Neural cell (in vitro differentiated cells): ENCODE measurements at regions not wholly inside any gene's neighbourhood (a gene's known extent, or its start where the extent isn't known, plus 50 kb on each side); places are given as distances from the start of the nearest gene placed in this dataset.

Source experiments
- H2AFZ ChIP-seq: fragments of 200-600, 300-800 bp; sonication (generic), shearing (Covaris generic); 2 replicates; pipeline ENCODE4 v1.6.0; 2014; ENCODE audit warnings: low read depth, mild to moderate bottlenecking, antibody characterized with exemption, low read length, moderate library complexity
- H3F3A ChIP-seq: fragments of 200-600 bp; shearing (Covaris generic); 2 replicates; pipeline ENCODE4 v1.6.1; 2016; ENCODE audit warnings: mild to moderate bottlenecking, moderate library complexity, mixed read lengths, antibody characterized with exemption, low read length; ENCODE audit not compliant: insufficient read depth, poor library complexity, severe bottlenecking
- H3K27ac ChIP-seq: fragments of 200-600, 300-800 bp; sonication (generic), shearing (Covaris generic); 2 replicates; pipeline ENCODE4 v1.5.1; 2014; ENCODE audit warnings: mild to moderate bottlenecking, low read length, moderate library complexity
- H3K27me3 ChIP-seq: fragments of 300-800, 200-600 bp; sonication (generic), shearing (Covaris generic); 2 replicates; pipeline ENCODE4 v1.6.0; 2014; ENCODE audit warnings: mild to moderate bottlenecking, low read depth, low read length, moderate library complexity; ENCODE audit not compliant: insufficient read depth
- H3K36me3 ChIP-seq: fragments of 300-800, 200-600 bp; sonication (generic), shearing (Covaris generic); 2 replicates; pipeline ENCODE4 v1.5.1; 2014; ENCODE audit warnings: mild to moderate bottlenecking, antibody characterized with exemption, low read length, moderate library complexity; ENCODE audit not compliant: insufficient read depth
- H3K4me2 ChIP-seq: fragments of 300-800, 200-600 bp; sonication (generic), shearing (Covaris generic); 2 replicates; pipeline ENCODE4 v1.6.0; 2014; ENCODE audit warnings: mild to moderate bottlenecking, low read length
- H3K4me3 ChIP-seq: fragments of 300-800, 200-600 bp; sonication (generic), shearing (Covaris generic); 2 replicates; pipeline ENCODE4 v1.5.1; 2014; ENCODE audit warnings: mild to moderate bottlenecking, low read length, moderate library complexity
- H3K79me2 ChIP-seq: fragments of 200-600 bp; shearing (Covaris generic); replicated peaks from 2 replicates; pipeline ENCODE4 v1.6.0; 2014; ENCODE audit warnings: mild to moderate bottlenecking, low read length, moderate library complexity; ENCODE audit not compliant: insufficient read depth
- H3K9ac ChIP-seq: fragments of 300-800, 200-600 bp; sonication (generic), shearing (Covaris generic); 2 replicates; pipeline ENCODE4 v1.6.1; 2016; ENCODE audit warnings: mild to moderate bottlenecking, low read length, mixed read lengths
- H3K9me2 ChIP-seq: fragments of 200-600 bp; shearing (Covaris generic); 2 replicates; pipeline ENCODE4 v1.6.1; 2016; ENCODE audit warnings: mild to moderate bottlenecking, low read length, mixed read lengths; ENCODE audit not compliant: insufficient read depth
- H3K9me3 ChIP-seq: fragments of 200-600, 300-800 bp; sonication (generic), shearing (Covaris generic); 2 replicates; pipeline ENCODE4 v1.6.1; 2016; ENCODE audit warnings: mild to moderate bottlenecking, mixed run types, low read length, moderate library complexity, mixed read lengths
- H4K20me1 ChIP-seq: fragments of 200-600 bp; shearing (Covaris generic); 2 replicates; pipeline ENCODE4 v1.6.1; 2016; ENCODE audit warnings: mild to moderate bottlenecking, mixed run types; ENCODE audit not compliant: insufficient read depth
- CTCF ChIP-seq: fragments of 450-650 bp; IDR thresholded peaks from 2 replicates; pipeline ENCODE4 v1.5.1; 2014; ENCODE audit warnings: antibody characterized with exemption, mild to moderate bottlenecking, moderate library complexity; ENCODE audit not compliant: poor library complexity, severe bottlenecking
- EP300 ChIP-seq: fragments of 450-650 bp; conservative IDR thresholded peaks from 2 replicates; pipeline ENCODE4 v1.6.1; 2014; ENCODE audit warnings: antibody characterized with exemption, mild to moderate bottlenecking, moderate library complexity; ENCODE audit not compliant: poor library complexity, severe bottlenecking
- EZH2 ChIP-seq: fragments of 200-600, 300-800 bp; shearing (Covaris generic), sonication (generic); IDR thresholded peaks from 2 replicates; pipeline ENCODE4 v1.6.1; 2014; ENCODE audit warnings: antibody characterized with exemption, low read length, borderline replicate concordance, mild to moderate bottlenecking; ENCODE audit not compliant: insufficient read depth, poor library complexity, severe bottlenecking
- MXI1 ChIP-seq: fragments of 450-650 bp; conservative IDR thresholded peaks from 2 replicates; pipeline ENCODE4 v1.6.1; 2014; ENCODE audit warnings: antibody characterized with exemption, mild to moderate bottlenecking; ENCODE audit not compliant: poor library complexity, severe bottlenecking
- POLR2AphosphoS5 ChIP-seq: IDR thresholded peaks from 2 replicates; pipeline ENCODE4 v1.6.1; 2012
- RAD21 ChIP-seq: fragments of 450-650 bp; conservative IDR thresholded peaks from 2 replicates; pipeline ENCODE4 v1.6.1; 2014; ENCODE audit warnings: antibody characterized with exemption, mild to moderate bottlenecking, moderate library complexity
- REST ChIP-seq: IDR thresholded peaks from 2 replicates; pipeline ENCODE4 v1.6.1; 2012; ENCODE audit warnings: borderline replicate concordance
- SMC3 ChIP-seq: fragments of 450-650 bp; conservative IDR thresholded peaks from 2 replicates; pipeline ENCODE4 v1.6.1; 2014; ENCODE audit warnings: antibody characterized with exemption, mild to moderate bottlenecking, moderate library complexity; ENCODE audit not compliant: poor library complexity
- TAF1 ChIP-seq: IDR thresholded peaks from 2 replicates; pipeline ENCODE4 v1.6.1; 2012; ENCODE audit warnings: low read depth

GRCh38 chr3:176696816-176697215, 500.5 kb downstream of the TBL1XR1 start:
- Histone ChIP-seq H3K4me3 (no peak overlapping the region), H3K9me3 (no peaks in the 10 kb centered on the region), H3K79me2 (no peaks in the 10 kb centered on the region), H2AFZ (no peak overlapping the region), H3K27ac (no peak overlapping the region), H3K36me3 (no peaks in the 10 kb centered on the region), H3K27me3 (no peaks in the 10 kb centered on the region), H3F3A (no peaks in the 10 kb centered on the region), H4K20me1 (no peaks in the 10 kb centered on the region), H3K9ac (no peak overlapping the region), H3K9me2 (no peaks in the 10 kb centered on the region), H3K4me2 (no peak overlapping the region)
- TF ChIP-seq MXI1 = no peak
- TF ChIP-seq POLR2AphosphoS5 = no peak
- TF ChIP-seq SMC3 = no peak
- TF ChIP-seq RAD21 = no peak
- no peak for TF ChIP-seq REST
- TF ChIP-seq TAF1 = no peak
- TF ChIP-seq EP300 = no peak
- no peak for TF ChIP-seq EZH2
- no peak for TF ChIP-seq CTCF

- H3K9me2 ChIP-seq = no peaks in the 10 kb centered on the region
- H3K36me3 ChIP-seq = no peaks in the 10 kb centered on the region
- H2AFZ ChIP-seq = no peak overlapping the region
- no peaks in the 10 kb centered on the region for H4K20me1 ChIP-seq
- peak overlapping the region; percentile 2 for H3K27ac ChIP-seq
- no peaks in the 10 kb centered on the region for H3K79me2 ChIP-seq
- H3K9ac ChIP-seq = no peak overlapping the region
- no peaks in the 10 kb centered on the region for H3K27me3 ChIP-seq
- no peak overlapping the region for H3K4me2 ChIP-seq
- H3F3A ChIP-seq = no peaks in the 10 kb centered on the region
- H3K4me3 ChIP-seq = no peak overlapping the region
- no peaks in the 10 kb centered on the region for H3K9me3 ChIP-seq
- TF ChIP-seq TAF1 = no peak
- TF ChIP-seq SMC3 = no peak
- no peak for TF ChIP-seq CTCF
- no peak for TF ChIP-seq EZH2
- TF ChIP-seq RAD21 = no peak
- TF ChIP-seq EP300 = no peak
- no peak for TF ChIP-seq REST
- TF ChIP-seq MXI1 = no peak
- TF ChIP-seq POLR2AphosphoS5 = no peak
Measured at GRCh38 chr3:176692966-176693785, 504.1 kb downstream of the TBL1XR1 start.
